Adrenal gland (tissue), 9 donors: ENCODE measurements at regions not wholly inside any gene's neighbourhood (a gene's known extent, or its start where the extent isn't known, plus 50 kb on each side); places are given as distances from the start of the nearest gene placed in this dataset.

Experiments
- DNase-seq, 7 donors: peaks; one replicate each; pipeline ENCODE4 v3.0.0-alpha.2; 2019 to 2020
- H3K27ac ChIP-seq, 5 donors: fragments of 200-600 bp; sonication (generic) in 4 of 5; 1 replicate in 3 of 5; 2 replicates in 2 of 5; pipeline versions ENCODE4 v1.5.1 to v1.8.0; 2016 to 2020; ENCODE audit warnings: mild to moderate bottlenecking in 1 of 5
- H3K27me3 ChIP-seq: fragments of 200-600 bp; 2 replicates; pipeline ENCODE4 v1.8.0; 2021
- H3K36me3 ChIP-seq, 2 donors: fragments of 200-600 bp; replicated peaks in 1 of 2; 1 replicate in 1 of 2; 2 replicates in 1 of 2; pipeline versions ENCODE4 v1.5.1 to v1.8.0; 2018 to 2022
- H3K4me1 ChIP-seq, 2 donors: fragments of 200-600 bp; replicated peaks in 1 of 2; 1 replicate in 1 of 2; 2 replicates in 1 of 2; pipeline versions ENCODE4 v1.5.1 to v1.8.0; 2018 to 2021
- H3K4me3 ChIP-seq, 4 donors: fragments of 200-600 bp; sonication (generic) in 3 of 4; one replicate each; pipeline ENCODE4 v1.5.1; 2016 to 2018
- H3K9me3 ChIP-seq, 3 donors: fragments of 200-600 bp; sonication (generic) in 1 of 3; replicated peaks in 1 of 3; 1 replicate in 2 of 3; 2 replicates in 1 of 3; pipeline versions ENCODE4 v1.5.1 to v1.8.0; 2016 to 2021
- POLR2A ChIP-seq, 2 donors: fragments of 450-650 bp; IDR thresholded peaks; one replicate each; pipeline ENCODE4 v1.6.1; 2017; ENCODE audit warnings: antibody characterized with exemption in 2 of 2, mild to moderate bottlenecking in 2 of 2, moderate library complexity in 1 of 2
- WGBS, 4 donors: extraction: QIAGEN DNeasy Blood & Tissue Kit in 2 of 4; methylation state at CpG; one replicate each; pipeline versions ENCODE4 v1.1.5 to v1.1.7; 2013 to 2017; 5-methylcytosine and 5-hydroxymethylcytosine counted together
- intact Hi-C, 2 donors: fragments of 100-400 bp; cut with DNase I; formaldehyde crosslinking; loops; one replicate each; pipeline versions ENCODE4 v1.14.1 to v1.15.0; 2022 to 2023
- TF ChIP-seq, protein P1 (sequence below), 6 experiments: fragments of 450-650 bp in 4 of 6; fragments of 200-600 bp in 2 of 6; sonication (generic) in 1 of 6; IDR thresholded peaks; 1 replicate in 5 of 6; 2 replicates in 1 of 6; pipeline versions ENCODE4 v1.5.1 to v1.8.0; 2016 to 2021; ENCODE audit warnings: antibody characterized with exemption in 6 of 6, mild to moderate bottlenecking in 2 of 6, moderate library complexity in 1 of 6
- donor health status: healthy with polysubstance abuse.
- donor health status: Bipolar disorder and iron deficiency.
- donor health status: DM: yes; HTN: yes; CAD: no.
- donor health status: DM: no; HTN: no; CAD: no.
- donor health status: DM: no; HTN: no; CAD: no.

GRCh38 chr9:88721025-88721424 is 186.0 kb downstream of the NXNL2 start:
- TF ChIP-seq POLR2A (IDR thresholded peaks at IDR 0.05), result no peak
- TF ChIP-seq, protein P1, sequence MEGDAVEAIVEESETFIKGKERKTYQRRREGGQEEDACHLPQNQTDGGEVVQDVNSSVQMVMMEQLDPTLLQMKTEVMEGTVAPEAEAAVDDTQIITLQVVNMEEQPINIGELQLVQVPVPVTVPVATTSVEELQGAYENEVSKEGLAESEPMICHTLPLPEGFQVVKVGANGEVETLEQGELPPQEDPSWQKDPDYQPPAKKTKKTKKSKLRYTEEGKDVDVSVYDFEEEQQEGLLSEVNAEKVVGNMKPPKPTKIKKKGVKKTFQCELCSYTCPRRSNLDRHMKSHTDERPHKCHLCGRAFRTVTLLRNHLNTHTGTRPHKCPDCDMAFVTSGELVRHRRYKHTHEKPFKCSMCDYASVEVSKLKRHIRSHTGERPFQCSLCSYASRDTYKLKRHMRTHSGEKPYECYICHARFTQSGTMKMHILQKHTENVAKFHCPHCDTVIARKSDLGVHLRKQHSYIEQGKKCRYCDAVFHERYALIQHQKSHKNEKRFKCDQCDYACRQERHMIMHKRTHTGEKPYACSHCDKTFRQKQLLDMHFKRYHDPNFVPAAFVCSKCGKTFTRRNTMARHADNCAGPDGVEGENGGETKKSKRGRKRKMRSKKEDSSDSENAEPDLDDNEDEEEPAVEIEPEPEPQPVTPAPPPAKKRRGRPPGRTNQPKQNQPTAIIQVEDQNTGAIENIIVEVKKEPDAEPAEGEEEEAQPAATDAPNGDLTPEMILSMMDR (IDR thresholded peaks at IDR 0.05), result no peak

DNA sequence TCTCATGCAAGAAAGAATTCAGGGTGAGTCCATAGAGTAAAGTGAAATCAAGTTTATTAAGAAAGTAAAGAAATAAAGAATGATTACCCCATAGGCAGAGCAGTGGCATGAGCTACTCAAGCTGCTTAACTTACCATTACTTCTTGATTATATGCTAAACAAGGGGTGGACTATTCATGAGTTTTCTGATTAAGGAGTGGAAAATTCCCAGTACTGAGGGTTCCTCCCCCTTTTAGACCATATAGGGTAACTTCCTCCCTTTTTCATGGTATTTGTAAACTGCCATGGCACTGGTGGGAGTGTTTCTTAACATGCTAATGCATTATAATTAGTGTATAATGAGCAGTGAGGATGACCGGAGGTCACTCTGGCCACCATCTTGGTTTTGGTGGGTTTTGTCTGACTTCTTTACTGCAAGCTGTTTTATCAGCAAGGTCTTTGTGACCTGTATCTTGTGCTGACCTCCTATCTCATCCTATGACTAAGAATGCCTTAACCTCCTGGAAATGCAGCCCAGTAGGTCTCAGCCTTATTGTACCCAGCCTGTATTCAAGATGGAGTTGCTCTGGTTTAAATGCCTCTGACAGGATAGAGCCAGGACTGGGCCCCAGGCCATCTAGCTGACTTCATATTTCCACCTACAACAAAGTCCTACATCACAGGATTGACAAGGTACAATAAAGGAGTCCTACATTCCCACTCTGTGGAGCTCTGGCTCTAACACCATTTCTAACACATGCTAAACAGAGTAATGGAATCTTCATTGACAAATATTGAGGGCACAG is 186.7 kb downstream of the NXNL2 start:
- no peak for DNase-seq
- H3K4me1 ChIP-seq, result no peaks in the 10 kb centered on the region
- no peak overlapping the region for H3K27ac ChIP-seq
- no peaks in the 10 kb centered on the region for H3K27me3 ChIP-seq
- intact Hi-C loops, result no loop called here
- H3K4me3 ChIP-seq, result no peak overlapping the region
- 80 to 100% (median 92%) methylated on average over 1 of the region's 1 CpG for WGBS, 4 donors
- TF ChIP-seq POLR2A (IDR thresholded peaks at IDR 0.05), result no peak
- TF ChIP-seq, protein P1 (IDR thresholded peaks at IDR 0.05), result no peak
- no peaks in the 10 kb centered on the region for H3K36me3 ChIP-seq
- no peaks in the 10 kb centered on the region for H3K9me3 ChIP-seq

More at GRCh38 chr9:88721025-88721424, 186.0 kb downstream of the NXNL2 start:
- H3K27me3 ChIP-seq, result no peaks in the 10 kb centered on the region
- no peaks in the 10 kb centered on the region for H3K9me3 ChIP-seq
- no peak overlapping the region for H3K4me3 ChIP-seq
- no peaks in the 10 kb centered on the region for H3K4me1 ChIP-seq
- H3K36me3 ChIP-seq, result no peaks in the 10 kb centered on the region
- H3K27ac ChIP-seq, result no peak overlapping the region
- 68 to 82% (median 78%) methylated on average over 3 of the region's 3 CpGs for WGBS, 4 donors
- intact Hi-C loops, result no loop called here
- DNase-seq, result no peak

DNA sequence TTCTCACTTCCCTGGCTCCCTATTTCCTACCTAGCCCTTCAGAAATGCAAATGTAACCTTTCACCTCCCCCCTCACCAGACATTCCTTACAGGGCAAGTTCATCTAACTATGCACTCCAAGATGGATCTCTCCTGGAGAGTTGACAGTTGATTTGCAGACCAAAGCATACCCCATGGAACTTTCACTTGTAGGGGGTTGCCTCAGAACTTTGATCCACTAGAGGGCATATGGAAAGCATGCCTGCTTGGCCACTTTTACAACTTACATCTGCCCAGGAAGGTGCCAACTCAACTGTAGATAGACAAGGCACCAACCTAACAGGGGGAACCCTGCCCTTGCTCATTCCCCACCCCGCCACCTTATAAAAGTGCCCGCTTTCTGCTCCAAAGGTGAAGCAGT is 187.8 kb downstream of the NXNL2 start:
- H3K36me3 ChIP-seq, result no peaks in the 10 kb centered on the region
- WGBS, 4 donors, result 83 to 97% (median 95%) methylated on average over 2 of the region's 2 CpGs
- H3K9me3 ChIP-seq, result no peaks in the 10 kb centered on the region
- no peak for DNase-seq
- no peaks in the 10 kb centered on the region for H3K27me3 ChIP-seq
- intact Hi-C loops, result no loop called here
- no peaks in the 10 kb centered on the region for H3K4me1 ChIP-seq
- no peak overlapping the region for H3K27ac ChIP-seq
- TF ChIP-seq, protein P1 (IDR thresholded peaks at IDR 0.05), result peak in 5 of 6 experiments; percentile 24 to 29 (median 24)
- TF ChIP-seq POLR2A (IDR thresholded peaks at IDR 0.05), result no peak
- H3K4me3 ChIP-seq, result no peak overlapping the region

DNA sequence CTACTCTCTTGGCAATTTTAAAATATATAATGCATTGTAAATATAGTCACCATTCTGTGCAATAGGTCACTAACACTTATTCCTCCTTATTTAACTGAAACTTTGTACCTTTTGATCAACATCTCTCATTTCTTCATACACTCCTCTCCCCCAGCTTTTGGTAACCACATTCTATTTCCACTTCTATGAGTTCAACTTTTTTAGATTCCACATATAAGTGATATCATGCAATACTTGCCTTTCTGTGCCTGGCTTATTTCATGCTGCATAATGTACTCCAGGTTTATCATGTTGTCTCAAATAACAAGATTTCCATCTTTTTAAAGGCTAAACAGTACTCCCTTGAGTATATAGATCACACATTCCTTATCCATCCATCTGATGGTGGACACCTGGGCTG is 188.8 kb downstream of the NXNL2 start:
- H3K36me3 ChIP-seq, result no peaks in the 10 kb centered on the region
- intact Hi-C loops, result no loop called here
- no peak for DNase-seq
- no peak overlapping the region for H3K27ac ChIP-seq
- no peaks in the 10 kb centered on the region for H3K4me1 ChIP-seq
- no peak overlapping the region for H3K4me3 ChIP-seq
- H3K27me3 ChIP-seq, result no peaks in the 10 kb centered on the region
- TF ChIP-seq, protein P1 (IDR thresholded peaks at IDR 0.05), result no peak
- TF ChIP-seq POLR2A (IDR thresholded peaks at IDR 0.05), result no peak
- H3K9me3 ChIP-seq, result no peaks in the 10 kb centered on the region
